ENCODE measurements at regions not wholly inside any gene's neighbourhood (a gene's known extent, or its start where the extent isn't known, plus 50 kb on each side); places are given as distances from the start of the nearest gene placed in this dataset.

GRCh38 chr17:6323626-6324356 is 111.1 kb downstream of the AIPL1 start:
- Histone ChIP-seq H2AFZ (ENCODE audit: low read depth, low read length) (no peak overlapping the region), H3K4me2 (ENCODE audit: insufficient read depth, low read length) (no peak overlapping the region), H3K9ac (ENCODE audit: insufficient read depth in 1 of 2, low read depth in 2 of 2, low read length in 2 of 2) (no peak overlapping the region), H3K4me3 (no peak overlapping the region), H3K79me2 (ENCODE audit: control insufficient read depth, insufficient read depth, low read length) (no peaks in the 10 kb centered on the region), H3K36me3 (ENCODE audit: control insufficient read depth, insufficient read depth, low read length) (no peaks in the 10 kb centered on the region), H3K9me1 (ENCODE audit: control insufficient read depth, insufficient read depth, low read length) (no peaks in the 10 kb centered on the region), H4K20me1 (replicated peaks; ENCODE audit: control insufficient read depth, insufficient read depth, low read length) (no peaks in the 10 kb centered on the region), H3K27ac (ENCODE audit: extremely low read depth, low read depth, low read length) (no peak overlapping the region), H3K27me3 (ENCODE audit: control insufficient read depth in 2 of 2, insufficient read depth in 2 of 2, low read length in 2 of 2) (peaks cover 3 to 4% of the 10 kb centered on the region in 2 experiments; a peak in 2 of 5 replicates), H3K9me3 (replicated peaks; ENCODE audit: control insufficient read depth, insufficient read depth, low read depth, low read length) (no peaks in the 10 kb centered on the region), H3K4me1 (replicated peaks in 1 of 2; ENCODE audit: control insufficient read depth in 2 of 2, insufficient read depth in 2 of 2, low read length in 2 of 2) (no peaks in the 10 kb centered on the region)
- DNase-seq (ENCODE audit: extremely low read depth in 1 of 4, low spot score in 3 of 4) (peak; percentile 5 to 26 (median 15)), ATAC-seq (no peak), FAIRE-seq (no peak)
- no peak for TF ChIP-seq DIDO1 (tag; IDR thresholded peaks at IDR 0.05; ENCODE audit: low read depth)
- no peak for TF ChIP-seq MAFK (IDR thresholded peaks at IDR 0.05; ENCODE audit: low read length)
- no peak for TF ChIP-seq JUN (IDR thresholded peaks at IDR 0.05; ENCODE audit: borderline replicate concordance, low read depth, low read length)
- no peak for TF ChIP-seq JUN (CRISPR knock-in tag; IDR thresholded peaks at IDR 0.05; ENCODE audit: borderline replicate concordance)
- no peak for TF ChIP-seq MXD1 (CRISPR knock-in tag; IDR thresholded peaks at IDR 0.05; ENCODE audit: borderline replicate concordance, poor library complexity, severe bottlenecking)
- TF ChIP-seq ZNF395 (CRISPR knock-in tag; IDR thresholded peaks at IDR 0.05) = no peak
- TF ChIP-seq IFI16 (CRISPR knock-in tag; IDR thresholded peaks at IDR 0.05) = no peak
- 0 out of 2 replicates have a peak, but pooled peaks have one; percentile 3 for TF ChIP-seq USF2 (CRISPR knock-in tag; IDR thresholded peaks at IDR 0.05)
- in situ Hi-C loops (cut with MboI) (no loop called here), intact Hi-C loops (cut with micrococcal nuclease) (no loop called here)
- ChIA-PET POLR2A (interaction anchor here (1.2 kb wide), 1 partner anchor 33 kb away, joined by 3 read pairs; no protein-coding TSS in a partner anchor), CTCF (ENCODE audit: low intra/inter-chr PET ratio) (no interaction called here)
- WGBS (ENCODE audit: insufficient coverage, low coverage, missing lambda C conversion rate) = 2% methylated on average over 12 of the region's 17 CpGs
- no TSS peak for BruUV-seq (replicated peaks)

Measured in K562 (cell line).